ENCODE measurements at regions not wholly inside any gene's neighbourhood (a gene's known extent, or its start where the extent isn't known, plus 50 kb on each side); places are given as distances from the start of the nearest gene placed in this dataset.

DNA sequence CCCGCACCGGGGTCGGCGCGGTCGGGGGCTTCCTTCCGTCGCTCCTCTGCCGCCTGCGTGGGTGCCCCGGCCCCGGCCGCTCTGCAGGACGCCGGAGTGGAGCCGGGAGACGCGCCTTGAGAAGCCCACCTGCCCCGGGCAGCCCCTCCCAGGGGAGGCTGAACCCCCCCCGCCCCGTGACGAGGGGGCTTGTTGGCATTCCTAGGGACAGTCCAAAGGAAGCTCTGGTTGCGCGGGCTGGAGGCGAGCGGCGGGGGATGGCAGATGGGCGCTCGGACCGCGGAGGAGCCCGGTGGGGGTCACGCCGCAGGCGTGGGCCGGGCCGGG lies 133.5 kb upstream of the MGAT5 start:
- TF ChIP-seq POLR2A (IDR thresholded peaks at IDR 0.05; ENCODE audit: borderline replicate concordance, extremely low read depth, insufficient read depth, insufficient read length) (no peak), SRF (IDR thresholded peaks at IDR 0.05; ENCODE audit: low read depth) (no peak)
- TF ChIP-seq, protein P1, sequence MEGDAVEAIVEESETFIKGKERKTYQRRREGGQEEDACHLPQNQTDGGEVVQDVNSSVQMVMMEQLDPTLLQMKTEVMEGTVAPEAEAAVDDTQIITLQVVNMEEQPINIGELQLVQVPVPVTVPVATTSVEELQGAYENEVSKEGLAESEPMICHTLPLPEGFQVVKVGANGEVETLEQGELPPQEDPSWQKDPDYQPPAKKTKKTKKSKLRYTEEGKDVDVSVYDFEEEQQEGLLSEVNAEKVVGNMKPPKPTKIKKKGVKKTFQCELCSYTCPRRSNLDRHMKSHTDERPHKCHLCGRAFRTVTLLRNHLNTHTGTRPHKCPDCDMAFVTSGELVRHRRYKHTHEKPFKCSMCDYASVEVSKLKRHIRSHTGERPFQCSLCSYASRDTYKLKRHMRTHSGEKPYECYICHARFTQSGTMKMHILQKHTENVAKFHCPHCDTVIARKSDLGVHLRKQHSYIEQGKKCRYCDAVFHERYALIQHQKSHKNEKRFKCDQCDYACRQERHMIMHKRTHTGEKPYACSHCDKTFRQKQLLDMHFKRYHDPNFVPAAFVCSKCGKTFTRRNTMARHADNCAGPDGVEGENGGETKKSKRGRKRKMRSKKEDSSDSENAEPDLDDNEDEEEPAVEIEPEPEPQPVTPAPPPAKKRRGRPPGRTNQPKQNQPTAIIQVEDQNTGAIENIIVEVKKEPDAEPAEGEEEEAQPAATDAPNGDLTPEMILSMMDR (IDR thresholded peaks at IDR 0.05 in 2 of 3, conservative IDR thresholded peaks at IDR 0.05 in 1 of 3; ENCODE audit: borderline replicate concordance in 1 of 3, insufficient read depth in 1 of 3, low read depth in 2 of 3, low read length in 2 of 3) = no peak
